ENCODE measurements at regions not wholly inside any gene's neighbourhood (a gene's known extent, or its start where the extent isn't known, plus 50 kb on each side); places are given as distances from the start of the nearest gene placed in this dataset.

DNA sequence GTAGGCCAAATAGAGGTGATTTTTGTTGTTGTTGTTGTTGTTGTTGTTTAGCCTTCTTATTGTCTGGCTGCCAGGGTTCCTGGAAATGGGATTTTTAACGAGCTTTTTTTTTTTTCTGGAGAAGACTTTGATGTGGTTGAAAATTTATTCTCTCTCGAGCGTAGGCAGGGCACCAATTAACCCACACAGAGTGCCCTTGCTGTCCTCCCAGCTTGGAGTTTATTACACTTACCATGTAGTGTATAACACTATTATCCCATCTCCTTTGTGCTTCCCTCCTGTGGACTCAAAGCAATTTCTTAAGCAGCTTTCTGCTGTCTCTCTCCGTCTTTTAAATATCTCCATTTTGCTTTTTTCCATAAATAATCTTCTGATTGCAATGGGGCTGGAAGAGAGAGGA, 57.4 kb downstream of the OR2K2 start:
- TF ChIP-seq CTCF (IDR thresholded peaks at IDR 0.05 in 4 of 5, conservative IDR thresholded peaks at IDR 0.05 in 1 of 5) = no peak
- TF ChIP-seq POLR2A (IDR thresholded peaks at IDR 0.05) = no peak
